Caco-2 (cell line): ENCODE measurements at regions not wholly inside any gene's neighbourhood (a gene's known extent, or its start where the extent isn't known, plus 50 kb on each side); places are given as distances from the start of the nearest gene placed in this dataset.

Experiments used
- BruUV-seq: library from RNA; stranded (reverse); fragments of 400-500 nt; replicated peaks from 2 replicates; lab custom pipeline; 2021; lab: Mats Ljungman, UMichigan
- CTCF ChIA-PET: fragments of 300-600 bp; sonication (Branson Sonifier 250); formaldehyde crosslinking; loops from one replicate; lab custom pipeline; 2022; ENCODE audit warnings: antibody characterized with exemption; lab: Charles Lee
- POLR2A ChIA-PET: fragments of 300-600 bp; sonication (Branson Sonifier 250); formaldehyde crosslinking; loops from one replicate; lab custom pipeline; 2022; ENCODE audit warnings: antibody characterized with exemption; lab: Charles Lee
- DNase-seq, 2 experiments: peaks; one replicate each; pipeline versions ENCODE4 v3.0.0 to v3.0.0-alpha.2; 2020 to 2022
- H3K27me3 ChIP-seq: replicated peaks from 2 replicates; pipeline ENCODE4 v1.6.0; 2011; ENCODE audit warnings: low read length; ENCODE audit not compliant: control insufficient read depth, insufficient read depth
- H3K36me3 ChIP-seq: 2 replicates; pipeline ENCODE4 v1.5.1; 2011; ENCODE audit warnings: low read length; ENCODE audit not compliant: control insufficient read depth, insufficient read depth
- H3K4me1 ChIP-seq: fragments of 250-450 bp; sonication (Bioruptor Pico); 2 replicates; pipeline ENCODE4 v1.5.1; 2020; ENCODE audit warnings: mild to moderate bottlenecking
- H3K4me3 ChIP-seq: 2 replicates; pipeline ENCODE4 v1.5.1; 2011; ENCODE audit warnings: low read depth, mild to moderate bottlenecking, control low read depth, low read length
- H3K9me3 ChIP-seq: fragments of 250-450 bp; sonication (Bioruptor Pico); 2 replicates; pipeline ENCODE4 v1.5.1; 2020; ENCODE audit warnings: mild to moderate bottlenecking, moderate library complexity
- H3K27ac Mint-ChIP-seq: one replicate; pipeline ENCODE4 v1.8.0; 2022; ENCODE audit warnings: mixed read lengths; ENCODE audit not compliant: unreplicated experiment
- H3K27me3 Mint-ChIP-seq: one replicate; pipeline ENCODE4 v1.8.0; 2022; ENCODE audit warnings: mixed read lengths; ENCODE audit not compliant: insufficient read depth, unreplicated experiment
- H3K36me3 Mint-ChIP-seq: one replicate; pipeline ENCODE4 v1.8.0; 2022; ENCODE audit warnings: mild to moderate bottlenecking, mixed read lengths; ENCODE audit not compliant: insufficient read depth, unreplicated experiment
- H3K4me1 Mint-ChIP-seq: one replicate; pipeline ENCODE4 v1.8.0; 2022; ENCODE audit warnings: low read depth, mixed read lengths; ENCODE audit not compliant: unreplicated experiment
- H3K4me3 Mint-ChIP-seq: one replicate; pipeline ENCODE4 v1.8.0; 2022; ENCODE audit warnings: mild to moderate bottlenecking, moderate library complexity, mixed read lengths; ENCODE audit not compliant: unreplicated experiment
- H3K9me3 Mint-ChIP-seq: one replicate; pipeline ENCODE4 v1.8.0; 2022; ENCODE audit warnings: mixed read lengths; ENCODE audit not compliant: unreplicated experiment
- CTCF ChIP-seq, 2 experiments: fragments of 200-600 bp in 1 of 2; IDR thresholded peaks; 1 replicate in 1 of 2; 2 replicates in 1 of 2; pipeline versions ENCODE4 v1.5.1 to v1.8.0; 2011 to 2022; ENCODE audit warnings: antibody characterized with exemption in 1 of 2, control low read depth in 1 of 2, inconsistent platforms in 1 of 2, low read depth in 1 of 2, low read length in 1 of 2, mild to moderate bottlenecking in 1 of 2, moderate library complexity in 1 of 2; ENCODE audit not compliant: insufficient read depth in 1 of 2, severe bottlenecking in 1 of 2, unreplicated experiment in 1 of 2
- intact Hi-C: fragments of 100-400 bp; cut with micrococcal nuclease; formaldehyde crosslinking; loops from one replicate; pipeline ENCODE4 v1.10.0; 2022; ENCODE audit not compliant: unreplicated experiment

GRCh38 chr12:77555074-77555473 lies 275.6 kb upstream of the NAV3 start:
- H3K9me3 Mint-ChIP-seq: no peaks in the 10 kb centered on the region
- DNase-seq: no peak
- no peaks in the 10 kb centered on the region for H3K4me1 Mint-ChIP-seq
- H3K4me3 ChIP-seq: no peak overlapping the region
- H3K9me3 ChIP-seq: no peaks in the 10 kb centered on the region
- H3K4me3 Mint-ChIP-seq: no peak overlapping the region
- no peaks in the 10 kb centered on the region for H3K36me3 Mint-ChIP-seq
- intact Hi-C loops: no loop called here
- H3K27me3 Mint-ChIP-seq: no peaks in the 10 kb centered on the region
- no peak for TF ChIP-seq CTCF (IDR thresholded peaks at IDR 0.05; ENCODE audit: insufficient read depth in 1 of 2, low read depth in 1 of 2, low read length in 1 of 2, severe bottlenecking in 1 of 2, unreplicated experiment in 1 of 2)
- H3K27me3 ChIP-seq: no peaks in the 10 kb centered on the region
- no peaks in the 10 kb centered on the region for H3K4me1 ChIP-seq
- no peak overlapping the region for H3K27ac Mint-ChIP-seq
- BruUV-seq: no TSS peak
- H3K36me3 ChIP-seq: no peaks in the 10 kb centered on the region
- ChIA-PET CTCF (no interaction called here), POLR2A (no interaction called here)

- Histone ChIP-seq H3K27me3 (no peaks in the 10 kb centered on the region), H3K36me3 (no peaks in the 10 kb centered on the region), H3K9me3 (no peaks in the 10 kb centered on the region), H3K4me3 (no peak overlapping the region), H3K4me1 (no peaks in the 10 kb centered on the region)
- POLR2A ChIA-PET: no interaction called here
- Mint-ChIP-seq H3K4me1 (no peaks in the 10 kb centered on the region), H3K9me3 (no peaks in the 10 kb centered on the region), H3K4me3 (no peak overlapping the region), H3K36me3 (no peaks in the 10 kb centered on the region), H3K27me3 (no peaks in the 10 kb centered on the region), H3K27ac (no peak overlapping the region)
- CTCF ChIA-PET: no interaction called here
- BruUV-seq: no TSS peak
- DNase-seq: no peak
- intact Hi-C loops: no loop called here
- no peak for TF ChIP-seq CTCF (IDR thresholded peaks at IDR 0.05; ENCODE audit: insufficient read depth in 1 of 2, low read depth in 1 of 2, low read length in 1 of 2, severe bottlenecking in 1 of 2, unreplicated experiment in 1 of 2)
These were observed 276.6 kb upstream of the NAV3 start for GRCh38 chr12:77553976-77554619.

- Histone ChIP-seq H3K27me3 (no peaks in the 10 kb centered on the region), H3K4me1 (no peaks in the 10 kb centered on the region), H3K4me3 (no peak overlapping the region), H3K9me3 (no peaks in the 10 kb centered on the region), H3K36me3 (no peaks in the 10 kb centered on the region)
- intact Hi-C loops: no loop called here
- no peak for DNase-seq
- H3K36me3 Mint-ChIP-seq: no peaks in the 10 kb centered on the region
- no TSS peak for BruUV-seq
- H3K27ac Mint-ChIP-seq: no peak overlapping the region
- no peak for TF ChIP-seq CTCF (IDR thresholded peaks at IDR 0.05; ENCODE audit: insufficient read depth in 1 of 2, low read depth in 1 of 2, low read length in 1 of 2, severe bottlenecking in 1 of 2, unreplicated experiment in 1 of 2)
- no peaks in the 10 kb centered on the region for H3K27me3 Mint-ChIP-seq
- no peaks in the 10 kb centered on the region for H3K9me3 Mint-ChIP-seq
- H3K4me1 Mint-ChIP-seq: no peaks in the 10 kb centered on the region
- ChIA-PET POLR2A (no interaction called here), CTCF (no interaction called here)
- H3K4me3 Mint-ChIP-seq: no peak overlapping the region
These were observed 281.1 kb upstream of the NAV3 start for GRCh38 chr12:77549383-77550128.
